Fibroblast of villous mesenchyme (primary cell): ENCODE measurements at regions not wholly inside any gene's neighbourhood (a gene's known extent, or its start where the extent isn't known, plus 50 kb on each side); places are given as distances from the start of the nearest gene placed in this dataset.

Experiments used
- DNase-seq: peaks from one replicate; pipeline ENCODE4 v3.0.0-alpha.2; 2010; ENCODE audit warnings: low read depth
- H3K4me3 ChIP-seq: 2 replicates; pipeline ENCODE4 v1.5.1; 2011; ENCODE audit warnings: low read depth, mild to moderate bottlenecking, low read length
- CTCF ChIP-seq: IDR thresholded peaks from 2 replicates; pipeline ENCODE4 v1.5.1; 2012; ENCODE audit warnings: low read depth, mild to moderate bottlenecking, low read length; ENCODE audit not compliant: insufficient read depth

GRCh38 chr18:34033968-34034367 is 190.7 kb downstream of the NOL4 start:
- no peak for TF ChIP-seq CTCF
- no peak for DNase-seq
- no peak overlapping the region for H3K4me3 ChIP-seq

- no peak overlapping the region for H3K4me3 ChIP-seq
- DNase-seq: no peak
- no peak for TF ChIP-seq CTCF
Measured at GRCh38 chr18:34031810-34032209, 192.9 kb downstream of the NOL4 start.

GRCh38 chr18:34028324-34028723 is 196.4 kb downstream of the NOL4 start:
- no peak for DNase-seq
- no peak overlapping the region for H3K4me3 ChIP-seq
- no peak for TF ChIP-seq CTCF

- no peak overlapping the region for H3K4me3 ChIP-seq
- no peak for DNase-seq
- TF ChIP-seq CTCF: no peak
Measured at GRCh38 chr18:34025191-34025801, 199.4 kb downstream of the NOL4 start.

GRCh38 chr18:34023471-34023870 is 201.2 kb downstream of the NOL4 start:
- no peak for DNase-seq
- H3K4me3 ChIP-seq: no peak overlapping the region
- no peak for TF ChIP-seq CTCF

- DNase-seq: no peak
- TF ChIP-seq CTCF: no peak
Measured at GRCh38 chr18:34018336-34018735, 206.4 kb downstream of the NOL4 start.

GRCh38 chr18:34003687-34004086 is 221.0 kb downstream of the NOL4 start:
- DNase-seq: no peak
- no peak for TF ChIP-seq CTCF
- H3K4me3 ChIP-seq: no peak overlapping the region

More at GRCh38 chr18:34018336-34018735, 206.4 kb downstream of the NOL4 start:
- no peak overlapping the region for H3K4me3 ChIP-seq
